ENCODE measurements at regions not wholly inside any gene's neighbourhood (a gene's known extent, or its start where the extent isn't known, plus 50 kb on each side); places are given as distances from the start of the nearest gene placed in this dataset.
"Not testable (repeated sequence)": the region's sequence is repeated elsewhere in the genome, so short reads cannot be mapped to it uniquely, and the experiment has no call there.

DNA sequence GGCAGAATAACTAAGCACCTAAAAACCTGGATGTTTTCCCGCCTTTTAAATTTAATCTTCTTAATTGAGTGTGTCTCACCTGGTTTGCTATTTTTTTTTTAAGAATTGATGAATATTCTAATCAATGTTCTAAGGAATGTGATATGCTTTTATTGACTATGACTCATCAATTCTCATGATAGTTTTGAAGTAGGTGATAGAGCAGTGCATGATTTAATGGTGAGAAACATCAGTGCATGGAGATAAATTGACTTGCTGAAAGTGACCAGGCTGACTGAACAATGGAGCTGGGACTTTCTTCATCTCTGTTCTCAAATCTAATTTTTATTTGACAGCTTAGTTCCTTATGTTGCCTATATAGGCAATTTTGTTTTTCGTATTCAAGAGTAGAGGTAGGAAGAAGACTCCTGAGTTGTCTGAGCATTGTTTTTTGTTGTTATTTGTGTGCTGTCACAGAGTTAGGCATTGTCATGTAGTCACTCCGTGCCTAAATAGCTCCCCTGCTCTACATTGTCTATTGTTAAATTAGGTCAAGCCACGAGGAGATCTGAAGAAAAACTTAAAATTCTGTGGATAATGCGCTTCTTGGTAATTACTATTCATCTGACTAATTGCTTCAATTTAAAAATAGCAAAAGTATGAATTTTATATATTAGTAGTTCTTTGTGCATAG, 59.0 kb upstream of the NUTM2F start:
- DNase-seq; H3K36me3 Mint-ChIP-seq; H3K27ac Mint-ChIP-seq; H3K27me3 Mint-ChIP-seq; CTCF ChIA-PET (ENCODE audit: partially characterized antibody); intact Hi-C loops (cut with micrococcal nuclease); H3K27me3 ChIP-seq (ENCODE audit: insufficient read depth, low read length); POLR2A ChIA-PET (ENCODE audit: partially characterized antibody); H3K9me3 ChIP-seq (ENCODE audit: control insufficient read depth in 1 of 2, low read length in 2 of 2); H3K36me3 ChIP-seq (ENCODE audit: insufficient read depth, low read length); H3K4me3 ChIP-seq (ENCODE audit: low read length in 2 of 2); H3K27ac ChIP-seq (ENCODE audit: low read depth, low read length); H3K9me3 Mint-ChIP-seq; H3K4me1 ChIP-seq (ENCODE audit: insufficient read depth, low read length): not testable (repeated sequence)
- Mint-ChIP-seq H3K4me1 (peaks cover 14 to 37% (median 21%) of the 10 kb centered on the region in 4 donors), H3K4me3 (peak overlapping the region in 1 of 8 donors; percentile 7)

DNA sequence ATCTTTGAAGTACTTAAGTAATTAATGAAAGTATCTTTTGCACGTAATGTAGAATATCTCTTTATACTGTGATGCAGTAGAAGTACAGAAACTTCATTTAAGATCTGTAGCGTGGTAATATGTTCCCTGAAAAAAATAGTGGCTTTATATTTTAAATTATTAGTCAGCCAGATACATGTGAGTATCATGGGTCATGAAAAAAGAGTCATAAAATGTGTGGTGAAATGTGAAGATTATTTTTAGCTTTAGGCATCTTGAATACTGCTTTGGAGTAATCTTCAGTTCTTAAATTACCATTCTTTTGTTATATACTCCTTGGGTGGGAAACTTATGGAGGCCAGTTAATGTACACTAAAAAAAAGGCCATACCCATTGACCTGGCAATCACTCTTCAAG, 59.6 kb upstream of the NUTM2F start:
- H3K4me3 ChIP-seq (ENCODE audit: low read length in 2 of 2); POLR2A ChIA-PET (ENCODE audit: partially characterized antibody); H3K4me3 Mint-ChIP-seq; H3K4me1 ChIP-seq (ENCODE audit: insufficient read depth, low read length); intact Hi-C loops (cut with micrococcal nuclease); H3K36me3 Mint-ChIP-seq; H3K27me3 ChIP-seq (ENCODE audit: insufficient read depth, low read length); H3K27me3 Mint-ChIP-seq; H3K27ac ChIP-seq (ENCODE audit: low read depth, low read length); CTCF ChIA-PET (ENCODE audit: partially characterized antibody); H3K27ac Mint-ChIP-seq; H3K9me3 ChIP-seq (ENCODE audit: control insufficient read depth in 1 of 2, low read length in 2 of 2); H3K36me3 ChIP-seq (ENCODE audit: insufficient read depth, low read length); H3K9me3 Mint-ChIP-seq; DNase-seq: not testable (repeated sequence)
- H3K4me1 Mint-ChIP-seq = peaks cover 14 to 37% (median 21%) of the 10 kb centered on the region in 4 donors

DNA sequence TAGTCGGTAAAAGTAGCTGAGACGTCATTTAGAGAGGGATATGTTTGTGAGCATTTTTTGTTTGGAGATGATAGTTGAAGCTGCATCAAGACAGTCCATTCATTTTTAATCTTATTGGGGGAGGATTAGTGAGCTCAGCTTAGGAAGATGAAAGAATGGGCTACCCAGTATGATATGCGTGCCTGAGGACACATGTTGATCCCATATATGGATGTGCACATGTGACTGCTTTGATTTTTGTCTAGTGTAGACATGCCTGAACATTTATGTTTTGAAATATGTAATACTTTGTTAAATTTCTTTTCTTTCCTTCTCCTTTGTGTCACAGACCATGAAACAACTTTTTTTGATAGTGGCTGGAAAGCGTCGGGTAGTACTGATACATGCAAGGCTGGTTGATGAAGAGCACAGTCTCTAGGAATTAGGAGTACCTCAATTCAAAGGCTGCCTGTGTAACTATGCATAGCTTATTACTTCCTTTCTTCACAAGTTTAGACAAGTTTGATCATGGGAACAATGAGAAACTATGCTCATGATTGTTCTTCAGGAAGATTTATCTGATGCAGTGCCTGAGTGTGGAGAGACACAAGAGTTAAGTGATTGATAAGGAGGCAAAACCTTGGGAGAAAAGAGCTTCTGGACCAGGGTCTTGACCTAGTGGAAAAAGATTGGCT, 62.1 kb upstream of the NUTM2F start:
- CTCF ChIA-PET (ENCODE audit: partially characterized antibody) = interaction anchor here (0.7 kb wide), 1 partner anchor 234 kb away, joined by 3 read pairs; no protein-coding TSS in a partner anchor
- H3K27ac ChIP-seq (ENCODE audit: low read depth, low read length); POLR2A ChIA-PET (ENCODE audit: partially characterized antibody); H3K4me3 ChIP-seq (ENCODE audit: low read length in 2 of 2); DNase-seq; H3K4me3 Mint-ChIP-seq; H3K9me3 Mint-ChIP-seq; H3K36me3 Mint-ChIP-seq; H3K27me3 Mint-ChIP-seq; H3K4me1 ChIP-seq (ENCODE audit: insufficient read depth, low read length); H3K27me3 ChIP-seq (ENCODE audit: insufficient read depth, low read length); H3K9me3 ChIP-seq (ENCODE audit: control insufficient read depth in 1 of 2, low read length in 2 of 2); intact Hi-C loops (cut with micrococcal nuclease); H3K36me3 ChIP-seq (ENCODE audit: insufficient read depth, low read length): not testable (repeated sequence)
- H3K4me1 Mint-ChIP-seq = peaks cover 11 to 33% (median 18%) of the 10 kb centered on the region in 4 donors
- H3K27ac Mint-ChIP-seq = peak overlapping the region in 2 of 7 donors; percentile 2 to 24

DNA sequence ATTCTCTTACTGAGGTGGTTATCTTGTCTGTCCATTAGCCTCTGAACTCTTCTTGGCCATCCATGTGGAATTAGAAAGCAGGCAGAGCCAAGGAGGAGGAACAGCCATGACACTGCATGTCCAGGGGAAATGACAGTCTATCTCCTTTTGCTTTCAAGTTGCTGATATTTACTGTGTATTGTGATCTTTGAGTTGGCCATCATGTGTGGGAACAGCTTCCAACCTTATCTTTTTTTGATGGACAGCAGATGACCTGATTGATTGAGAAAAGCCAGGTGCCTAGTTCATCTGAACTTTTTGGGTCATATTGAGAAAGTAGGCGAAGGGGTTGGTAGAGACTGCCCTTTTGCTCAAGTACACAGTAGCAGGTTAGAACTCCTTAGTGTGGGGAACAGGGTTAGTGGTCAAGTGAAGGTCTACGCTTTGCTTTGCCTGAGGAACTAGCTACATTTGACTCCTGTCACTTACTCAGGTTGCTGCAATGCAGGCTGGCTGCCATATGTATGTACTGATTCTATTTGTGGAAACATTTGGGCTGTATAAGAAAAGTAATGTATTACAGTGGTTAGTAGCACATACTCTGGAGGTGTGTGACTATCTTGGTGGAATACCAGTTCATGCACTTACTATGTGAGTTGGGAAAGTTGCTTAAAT, 64.7 kb upstream of the NUTM2F start:
- DNase-seq; H3K4me1 ChIP-seq (ENCODE audit: insufficient read depth, low read length); H3K27me3 Mint-ChIP-seq; H3K4me3 ChIP-seq (ENCODE audit: low read length in 2 of 2); H3K9me3 ChIP-seq (ENCODE audit: control insufficient read depth in 1 of 2, low read length in 2 of 2); H3K36me3 ChIP-seq (ENCODE audit: insufficient read depth, low read length); H3K27ac ChIP-seq (ENCODE audit: low read depth, low read length); H3K27ac Mint-ChIP-seq; H3K36me3 Mint-ChIP-seq; H3K9me3 Mint-ChIP-seq; CTCF ChIA-PET (ENCODE audit: partially characterized antibody); POLR2A ChIA-PET (ENCODE audit: partially characterized antibody); H3K4me3 Mint-ChIP-seq; H3K27me3 ChIP-seq (ENCODE audit: insufficient read depth, low read length); intact Hi-C loops (cut with micrococcal nuclease): not testable (repeated sequence)
- peaks cover 12 to 30% (median 17%) of the 10 kb centered on the region in 4 donors for H3K4me1 Mint-ChIP-seq

DNA sequence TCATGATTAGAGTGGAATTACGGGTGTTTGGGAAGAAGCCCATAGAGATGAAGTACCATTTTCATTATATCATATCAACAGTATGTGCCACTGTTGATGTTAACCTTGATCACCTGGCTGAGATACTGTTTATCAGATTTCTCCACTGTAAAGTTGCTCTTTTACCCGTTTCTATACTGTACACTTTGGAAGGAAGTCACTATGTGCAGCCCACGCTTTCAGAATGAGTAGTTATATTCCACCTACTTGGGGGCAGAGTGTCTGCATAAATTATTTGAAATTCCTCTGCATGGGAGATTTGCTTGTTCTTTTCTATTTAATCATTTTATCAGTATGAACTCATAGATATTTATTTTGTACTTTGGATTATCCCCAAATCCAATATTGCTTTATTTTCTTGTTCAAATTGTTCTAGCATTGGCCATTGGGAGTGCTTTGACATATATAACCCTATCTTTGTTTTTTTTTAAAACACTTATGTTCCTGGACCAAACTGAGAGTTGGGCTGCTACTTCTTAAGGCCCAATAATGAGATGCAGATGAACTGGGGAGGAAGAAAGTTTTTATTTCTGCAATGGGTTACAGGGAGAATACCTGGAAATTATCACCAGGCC, 69.4 kb upstream of the NUTM2F start:
- H3K36me3 Mint-ChIP-seq; CTCF ChIA-PET (ENCODE audit: partially characterized antibody): not testable (repeated sequence)

DNA sequence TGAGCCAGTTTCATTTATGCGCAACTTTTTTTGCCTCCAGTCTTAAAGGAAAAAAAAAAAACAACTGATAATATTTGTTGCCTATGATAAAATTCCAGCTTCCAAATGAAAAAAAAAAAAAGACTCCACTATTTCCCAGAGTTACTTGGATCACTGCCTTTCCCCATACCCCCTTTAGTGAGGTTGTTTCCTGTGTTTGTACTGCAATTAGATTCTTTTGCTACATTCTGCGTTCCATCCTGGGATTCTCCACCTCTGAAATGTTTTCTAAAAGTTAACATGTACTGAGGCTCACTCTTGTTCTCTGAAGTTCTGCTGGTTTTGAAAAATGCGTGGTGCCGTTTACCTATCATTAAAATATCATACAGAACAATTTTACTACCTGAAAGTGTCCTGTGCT, 72.0 kb upstream of the NUTM2F start:
- H3K9me3 Mint-ChIP-seq; H3K27me3 ChIP-seq (ENCODE audit: insufficient read depth, low read length); DNase-seq; H3K36me3 ChIP-seq (ENCODE audit: insufficient read depth, low read length); H3K4me3 Mint-ChIP-seq; intact Hi-C loops (cut with micrococcal nuclease); H3K4me1 ChIP-seq (ENCODE audit: insufficient read depth, low read length); H3K27me3 Mint-ChIP-seq; POLR2A ChIA-PET (ENCODE audit: partially characterized antibody); H3K27ac ChIP-seq (ENCODE audit: low read depth, low read length); H3K9me3 ChIP-seq (ENCODE audit: control insufficient read depth in 1 of 2, low read length in 2 of 2); H3K36me3 Mint-ChIP-seq; H3K27ac Mint-ChIP-seq; H3K4me3 ChIP-seq (ENCODE audit: low read length in 2 of 2); CTCF ChIA-PET (ENCODE audit: partially characterized antibody): not testable (repeated sequence)
- H3K4me1 Mint-ChIP-seq = peaks cover 14 to 29% (median 23%) of the 10 kb centered on the region in 4 donors

More for the DNA sequence above, 69.4 kb upstream of the NUTM2F start:
- H3K27ac ChIP-seq (ENCODE audit: low read depth, low read length); DNase-seq; H3K4me3 Mint-ChIP-seq; intact Hi-C loops (cut with micrococcal nuclease); H3K9me3 ChIP-seq (ENCODE audit: control insufficient read depth in 1 of 2, low read length in 2 of 2); H3K4me3 ChIP-seq (ENCODE audit: low read length in 2 of 2); H3K27me3 ChIP-seq (ENCODE audit: insufficient read depth, low read length); H3K4me1 ChIP-seq (ENCODE audit: insufficient read depth, low read length); H3K27me3 Mint-ChIP-seq; H3K36me3 ChIP-seq (ENCODE audit: insufficient read depth, low read length); H3K9me3 Mint-ChIP-seq; POLR2A ChIA-PET (ENCODE audit: partially characterized antibody): not testable (repeated sequence)
- peaks cover 14 to 31% (median 23%) of the 10 kb centered on the region in 4 donors for H3K4me1 Mint-ChIP-seq
- H3K27ac Mint-ChIP-seq = peak overlapping the region in 3 of 7 donors; percentile 11 to 49 (median 19)

DNA sequence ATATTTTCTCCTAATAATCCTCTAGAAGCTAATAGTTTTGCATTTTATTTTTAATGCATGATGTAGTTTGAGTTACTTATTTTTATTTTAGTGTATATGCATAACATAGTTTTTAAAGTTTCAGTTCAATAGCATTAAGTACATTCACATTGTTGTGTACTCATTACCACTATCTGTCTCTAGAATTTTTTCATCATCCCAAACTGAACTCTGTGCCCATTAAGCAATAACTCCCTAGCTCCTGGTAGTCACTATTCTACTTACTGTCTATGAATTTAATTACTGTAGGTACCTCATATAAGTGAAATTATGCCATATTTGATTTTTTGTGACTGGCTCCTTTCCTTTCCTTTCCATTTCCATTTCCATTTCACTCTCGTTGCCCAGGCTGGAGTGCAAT, 74.4 kb upstream of the NUTM2F start:
- H3K4me3 ChIP-seq (ENCODE audit: low read length in 2 of 2); H3K27me3 Mint-ChIP-seq; H3K36me3 Mint-ChIP-seq; DNase-seq; H3K4me1 ChIP-seq (ENCODE audit: insufficient read depth, low read length); POLR2A ChIA-PET (ENCODE audit: partially characterized antibody); CTCF ChIA-PET (ENCODE audit: partially characterized antibody); H3K9me3 Mint-ChIP-seq; intact Hi-C loops (cut with micrococcal nuclease); H3K27ac ChIP-seq (ENCODE audit: low read depth, low read length); H3K27ac Mint-ChIP-seq; H3K27me3 ChIP-seq (ENCODE audit: insufficient read depth, low read length); H3K9me3 ChIP-seq (ENCODE audit: control insufficient read depth in 1 of 2, low read length in 2 of 2); H3K36me3 ChIP-seq (ENCODE audit: insufficient read depth, low read length); H3K4me3 Mint-ChIP-seq: not testable (repeated sequence)
- peaks cover 8 to 19% (median 14%) of the 10 kb centered on the region in 4 donors for H3K4me1 Mint-ChIP-seq

All from CD4-positive, alpha-beta memory T cell (primary cell).